ENCODE measurements at regions not wholly inside any gene's neighbourhood (a gene's known extent, or its start where the extent isn't known, plus 50 kb on each side); places are given as distances from the start of the nearest gene placed in this dataset.

DNA sequence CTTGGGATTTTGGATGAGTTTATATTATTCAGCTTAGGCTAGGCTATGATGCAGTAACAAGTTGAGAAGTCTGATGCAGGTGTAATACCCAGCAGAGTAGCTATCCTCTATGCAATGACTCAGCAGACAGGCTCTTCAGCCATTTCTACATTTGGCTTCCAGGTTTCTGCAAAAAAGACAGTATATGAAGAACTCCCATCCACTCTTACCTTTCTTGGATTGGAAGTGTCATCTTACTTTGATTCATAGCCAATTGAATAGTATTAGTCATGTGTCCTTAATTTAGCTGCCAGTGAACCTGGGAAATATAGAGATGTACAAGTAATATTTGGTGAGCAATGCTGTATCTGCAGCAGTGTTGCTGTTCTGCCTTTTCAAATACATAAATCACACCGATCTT is 127.8 kb upstream of the NPSR1 start (continued):
- TF ChIP-seq, protein P1, sequence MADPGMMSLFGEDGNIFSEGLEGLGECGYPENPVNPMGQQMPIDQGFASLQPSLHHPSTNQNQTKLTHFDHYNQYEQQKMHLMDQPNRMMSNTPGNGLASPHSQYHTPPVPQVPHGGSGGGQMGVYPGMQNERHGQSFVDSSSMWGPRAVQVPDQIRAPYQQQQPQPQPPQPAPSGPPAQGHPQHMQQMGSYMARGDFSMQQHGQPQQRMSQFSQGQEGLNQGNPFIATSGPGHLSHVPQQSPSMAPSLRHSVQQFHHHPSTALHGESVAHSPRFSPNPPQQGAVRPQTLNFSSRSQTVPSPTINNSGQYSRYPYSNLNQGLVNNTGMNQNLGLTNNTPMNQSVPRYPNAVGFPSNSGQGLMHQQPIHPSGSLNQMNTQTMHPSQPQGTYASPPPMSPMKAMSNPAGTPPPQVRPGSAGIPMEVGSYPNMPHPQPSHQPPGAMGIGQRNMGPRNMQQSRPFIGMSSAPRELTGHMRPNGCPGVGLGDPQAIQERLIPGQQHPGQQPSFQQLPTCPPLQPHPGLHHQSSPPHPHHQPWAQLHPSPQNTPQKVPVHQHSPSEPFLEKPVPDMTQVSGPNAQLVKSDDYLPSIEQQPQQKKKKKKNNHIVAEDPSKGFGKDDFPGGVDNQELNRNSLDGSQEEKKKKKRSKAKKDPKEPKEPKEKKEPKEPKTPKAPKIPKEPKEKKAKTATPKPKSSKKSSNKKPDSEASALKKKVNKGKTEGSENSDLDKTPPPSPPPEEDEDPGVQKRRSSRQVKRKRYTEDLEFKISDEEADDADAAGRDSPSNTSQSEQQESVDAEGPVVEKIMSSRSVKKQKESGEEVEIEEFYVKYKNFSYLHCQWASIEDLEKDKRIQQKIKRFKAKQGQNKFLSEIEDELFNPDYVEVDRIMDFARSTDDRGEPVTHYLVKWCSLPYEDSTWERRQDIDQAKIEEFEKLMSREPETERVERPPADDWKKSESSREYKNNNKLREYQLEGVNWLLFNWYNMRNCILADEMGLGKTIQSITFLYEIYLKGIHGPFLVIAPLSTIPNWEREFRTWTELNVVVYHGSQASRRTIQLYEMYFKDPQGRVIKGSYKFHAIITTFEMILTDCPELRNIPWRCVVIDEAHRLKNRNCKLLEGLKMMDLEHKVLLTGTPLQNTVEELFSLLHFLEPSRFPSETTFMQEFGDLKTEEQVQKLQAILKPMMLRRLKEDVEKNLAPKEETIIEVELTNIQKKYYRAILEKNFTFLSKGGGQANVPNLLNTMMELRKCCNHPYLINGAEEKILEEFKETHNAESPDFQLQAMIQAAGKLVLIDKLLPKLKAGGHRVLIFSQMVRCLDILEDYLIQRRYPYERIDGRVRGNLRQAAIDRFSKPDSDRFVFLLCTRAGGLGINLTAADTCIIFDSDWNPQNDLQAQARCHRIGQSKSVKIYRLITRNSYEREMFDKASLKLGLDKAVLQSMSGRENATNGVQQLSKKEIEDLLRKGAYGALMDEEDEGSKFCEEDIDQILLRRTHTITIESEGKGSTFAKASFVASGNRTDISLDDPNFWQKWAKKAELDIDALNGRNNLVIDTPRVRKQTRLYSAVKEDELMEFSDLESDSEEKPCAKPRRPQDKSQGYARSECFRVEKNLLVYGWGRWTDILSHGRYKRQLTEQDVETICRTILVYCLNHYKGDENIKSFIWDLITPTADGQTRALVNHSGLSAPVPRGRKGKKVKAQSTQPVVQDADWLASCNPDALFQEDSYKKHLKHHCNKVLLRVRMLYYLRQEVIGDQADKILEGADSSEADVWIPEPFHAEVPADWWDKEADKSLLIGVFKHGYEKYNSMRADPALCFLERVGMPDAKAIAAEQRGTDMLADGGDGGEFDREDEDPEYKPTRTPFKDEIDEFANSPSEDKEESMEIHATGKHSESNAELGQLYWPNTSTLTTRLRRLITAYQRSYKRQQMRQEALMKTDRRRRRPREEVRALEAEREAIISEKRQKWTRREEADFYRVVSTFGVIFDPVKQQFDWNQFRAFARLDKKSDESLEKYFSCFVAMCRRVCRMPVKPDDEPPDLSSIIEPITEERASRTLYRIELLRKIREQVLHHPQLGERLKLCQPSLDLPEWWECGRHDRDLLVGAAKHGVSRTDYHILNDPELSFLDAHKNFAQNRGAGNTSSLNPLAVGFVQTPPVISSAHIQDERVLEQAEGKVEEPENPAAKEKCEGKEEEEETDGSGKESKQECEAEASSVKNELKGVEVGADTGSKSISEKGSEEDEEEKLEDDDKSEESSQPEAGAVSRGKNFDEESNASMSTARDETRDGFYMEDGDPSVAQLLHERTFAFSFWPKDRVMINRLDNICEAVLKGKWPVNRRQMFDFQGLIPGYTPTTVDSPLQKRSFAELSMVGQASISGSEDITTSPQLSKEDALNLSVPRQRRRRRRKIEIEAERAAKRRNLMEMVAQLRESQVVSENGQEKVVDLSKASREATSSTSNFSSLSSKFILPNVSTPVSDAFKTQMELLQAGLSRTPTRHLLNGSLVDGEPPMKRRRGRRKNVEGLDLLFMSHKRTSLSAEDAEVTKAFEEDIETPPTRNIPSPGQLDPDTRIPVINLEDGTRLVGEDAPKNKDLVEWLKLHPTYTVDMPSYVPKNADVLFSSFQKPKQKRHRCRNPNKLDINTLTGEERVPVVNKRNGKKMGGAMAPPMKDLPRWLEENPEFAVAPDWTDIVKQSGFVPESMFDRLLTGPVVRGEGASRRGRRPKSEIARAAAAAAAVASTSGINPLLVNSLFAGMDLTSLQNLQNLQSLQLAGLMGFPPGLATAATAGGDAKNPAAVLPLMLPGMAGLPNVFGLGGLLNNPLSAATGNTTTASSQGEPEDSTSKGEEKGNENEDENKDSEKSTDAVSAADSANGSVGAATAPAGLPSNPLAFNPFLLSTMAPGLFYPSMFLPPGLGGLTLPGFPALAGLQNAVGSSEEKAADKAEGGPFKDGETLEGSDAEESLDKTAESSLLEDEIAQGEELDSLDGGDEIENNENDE (IDR thresholded peaks at IDR 0.05; ENCODE audit: insufficient replicate concordance, low read length): no peak
- no peak for TF ChIP-seq PHF8 (conservative IDR thresholded peaks at IDR 0.05; ENCODE audit: low read depth, low read length)
- TF ChIP-seq JUN (IDR thresholded peaks at IDR 0.05; ENCODE audit: low read depth, low read length): no peak

Measured in H1 (cell line).